HL-60 (cell line): ENCODE measurements at regions not wholly inside any gene's neighbourhood (a gene's known extent, or its start where the extent isn't known, plus 50 kb on each side); places are given as distances from the start of the nearest gene placed in this dataset.

Experiments used
- DNase-seq, 2 experiments: peaks; one replicate each; pipeline ENCODE4 v3.0.0-alpha.2; 2010 to 2020; ENCODE audit warnings: low read depth in 1 of 2, low spot score in 1 of 2
- H3K27ac ChIP-seq: fragments of 250-450 bp; sonication (Bioruptor Pico); replicated peaks from 2 replicates; pipeline ENCODE4 v1.5.1; 2020; ENCODE audit warnings: mild to moderate bottlenecking, moderate library complexity
- H3K27me3 ChIP-seq: fragments of 250-450 bp; sonication (Bioruptor Pico); 2 replicates; pipeline ENCODE4 v1.5.1; 2021; ENCODE audit warnings: mild to moderate bottlenecking, moderate library complexity; ENCODE audit not compliant: insufficient read depth, poor library complexity, severe bottlenecking
- H3K4me3 ChIP-seq: replicated peaks from 2 replicates; pipeline ENCODE4 v1.5.1; 2011; ENCODE audit warnings: mild to moderate bottlenecking, control low read depth, low read length; ENCODE audit not compliant: insufficient read depth
- CTCF ChIP-seq: IDR thresholded peaks from one replicate; pipeline ENCODE4 v1.5.1; 2011; ENCODE audit warnings: low read length, control low read depth, inconsistent platforms; ENCODE audit not compliant: insufficient read depth
- GABPA ChIP-seq: IDR thresholded peaks from 2 replicates; pipeline ENCODE4 v1.6.1; 2012; ENCODE audit warnings: low read depth
- POLR2AphosphoS5 ChIP-seq: IDR thresholded peaks from 2 replicates; pipeline ENCODE4 v1.6.1; 2012; ENCODE audit warnings: low read depth
- REST ChIP-seq: IDR thresholded peaks from 2 replicates; pipeline ENCODE4 v1.6.1; 2012; ENCODE audit warnings: low read depth; ENCODE audit not compliant: insufficient replicate concordance
- SPI1 ChIP-seq: IDR thresholded peaks from 2 replicates; pipeline ENCODE4 v1.6.1; 2012; ENCODE audit warnings: low read depth, mild to moderate bottlenecking, borderline replicate concordance

GRCh38 chr13:61204025-61204424 lies 211.6 kb downstream of the PCDH20 start:
- Histone ChIP-seq H3K27me3 (no peaks in the 10 kb centered on the region), H3K4me3 (no peak overlapping the region), H3K27ac (no peak overlapping the region)
- no peak for DNase-seq
- no peak for TF ChIP-seq SPI1
- TF ChIP-seq REST: no peak
- TF ChIP-seq CTCF: no peak
- TF ChIP-seq POLR2AphosphoS5: no peak
- TF ChIP-seq GABPA: no peak

GRCh38 chr13:61202042-61202441 lies 213.6 kb downstream of the PCDH20 start:
- TF ChIP-seq REST (no peak), POLR2AphosphoS5 (no peak), SPI1 (no peak), CTCF (no peak), GABPA (no peak)
- DNase-seq: no peak
- no peak overlapping the region for H3K4me3 ChIP-seq
- H3K27me3 ChIP-seq: no peaks in the 10 kb centered on the region
- no peak overlapping the region for H3K27ac ChIP-seq

GRCh38 chr13:61192826-61193225 lies 222.8 kb downstream of the PCDH20 start:
- no peak for DNase-seq
- H3K27ac ChIP-seq: no peak overlapping the region
- H3K27me3 ChIP-seq: no peaks in the 10 kb centered on the region
- TF ChIP-seq REST (no peak), CTCF (no peak), GABPA (no peak), POLR2AphosphoS5 (no peak), SPI1 (no peak)
- H3K4me3 ChIP-seq: no peak overlapping the region
